GM19397 (cell line): ENCODE measurements at regions not wholly inside any gene's neighbourhood (a gene's known extent, or its start where the extent isn't known, plus 50 kb on each side); places are given as distances from the start of the nearest gene placed in this dataset.
"Not testable (repeated sequence)": the region's sequence is repeated elsewhere in the genome, so short reads cannot be mapped to it uniquely, and the experiment has no call there.

Experiments used
- ATAC-seq: cut with Tn5 transposase; IDR thresholded peaks from one replicate; pipeline ENCODE4 v1.9.1; 2021; ENCODE audit warnings: mild to moderate bottlenecking, moderate library complexity; ENCODE audit not compliant: unreplicated experiment

GRCh38 chr5:21613971-21614488 is 1239.1 kb downstream of the CDH12 start:
- ATAC-seq = no peak

DNA sequence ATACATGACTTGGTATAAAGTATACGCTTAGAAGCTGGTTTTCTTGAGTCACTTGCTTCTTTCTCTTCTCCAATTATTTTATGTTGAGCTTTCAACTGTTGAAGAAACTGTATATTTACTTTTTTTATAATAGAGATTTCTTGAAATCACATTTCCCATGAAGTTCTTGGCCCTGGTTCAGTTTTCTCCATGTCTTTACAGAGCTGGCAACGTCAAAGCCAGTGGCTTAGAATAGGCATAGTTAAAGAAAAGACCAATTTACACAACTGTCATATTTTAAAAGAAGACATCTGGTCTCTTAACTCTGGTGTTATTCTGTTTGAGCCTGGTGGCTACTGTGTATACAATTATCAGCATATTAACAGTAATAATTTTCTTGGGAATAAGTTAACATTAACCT is 1249.3 kb downstream of the CDH12 start:
- ATAC-seq = no peak

GRCh38 chr5:21594566-21594965 is 1258.6 kb downstream of the CDH12 start:
- no peak for ATAC-seq

GRCh38 chr5:21593261-21593660 is 1259.9 kb downstream of the CDH12 start:
- ATAC-seq = no peak

DNA sequence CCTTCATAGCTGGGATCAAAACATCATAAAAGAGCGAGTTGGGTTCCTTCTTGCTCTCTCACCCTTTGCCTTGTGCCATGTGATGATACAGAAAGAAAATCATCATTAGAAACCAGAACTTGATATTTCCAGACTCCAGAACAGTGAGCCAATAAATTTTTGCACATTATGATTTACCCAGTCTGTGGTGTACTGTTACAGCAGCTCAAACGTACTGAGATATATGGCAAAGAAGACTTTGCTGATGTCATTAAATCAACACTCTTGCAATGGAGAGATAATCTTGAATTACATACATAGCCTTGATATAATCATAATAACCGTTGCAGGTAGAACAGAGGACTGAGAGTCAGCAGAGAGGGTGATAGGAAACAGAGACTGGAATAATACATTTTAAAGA is 1271.6 kb downstream of the CDH12 start:
- no peak for ATAC-seq

GRCh38 chr5:21574961-21575360 is 1278.2 kb downstream of the CDH12 start:
- no peak for ATAC-seq

DNA sequence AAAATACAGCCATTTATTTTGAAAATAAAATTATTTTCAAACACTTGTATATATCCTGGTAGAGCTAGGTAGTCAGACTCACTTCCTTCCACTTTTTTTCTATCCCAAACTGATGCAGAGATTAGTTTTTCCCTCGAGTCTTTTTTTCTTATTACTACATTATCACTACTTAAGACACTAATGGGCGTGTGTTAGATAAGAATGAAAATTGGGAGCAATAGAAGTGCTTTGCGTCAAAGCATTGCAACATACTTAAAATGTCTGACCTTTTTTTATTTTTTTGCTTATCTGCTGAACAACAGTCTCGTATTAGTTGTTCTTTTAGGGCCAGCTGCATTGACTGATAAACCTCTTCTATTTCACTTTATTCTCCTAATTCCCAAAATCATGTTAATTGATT is 1278.7 kb downstream of the CDH12 start:
- ATAC-seq = no peak

DNA sequence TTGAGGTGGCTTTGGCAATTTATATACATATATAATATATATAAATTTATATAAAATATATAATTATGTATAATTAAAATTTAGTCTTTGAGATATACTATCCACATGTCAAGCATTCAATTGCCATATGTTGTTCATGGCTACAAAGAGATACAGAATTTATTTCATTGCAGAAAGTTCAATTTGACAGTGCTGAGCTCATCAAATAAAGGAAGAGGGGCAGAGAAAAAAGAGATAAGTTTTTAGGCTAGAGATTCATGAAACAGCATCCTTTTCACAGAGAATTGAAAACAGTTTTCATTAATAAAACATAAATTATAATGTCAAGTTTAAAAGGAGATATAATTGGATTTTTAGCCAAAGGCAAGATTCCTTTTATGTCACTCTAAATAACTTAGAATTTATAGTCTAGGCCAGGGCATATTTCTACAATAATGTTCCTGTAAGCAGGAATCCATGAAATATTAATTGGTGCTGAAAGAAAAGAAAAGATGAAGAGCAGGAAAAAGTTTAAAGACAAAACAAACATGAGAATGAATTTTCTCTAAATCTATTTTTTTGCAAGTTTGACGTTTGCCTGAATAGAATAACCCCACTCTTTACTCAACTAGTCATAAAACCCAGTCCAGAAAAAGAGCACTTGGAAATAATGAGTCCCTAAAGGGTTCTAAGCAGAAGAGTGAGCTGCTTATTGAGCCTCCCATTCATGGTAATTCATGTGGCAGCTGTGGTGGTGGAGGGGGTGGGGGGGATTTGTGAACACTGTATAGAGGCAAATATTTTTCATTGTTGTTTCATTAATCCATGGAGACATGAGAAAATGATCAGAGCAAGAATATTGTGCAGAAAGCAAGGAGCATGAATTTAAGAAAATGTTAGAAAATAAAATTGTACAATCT is 1279.5 kb downstream of the CDH12 start:
- no peak for ATAC-seq

- ATAC-seq = not testable (repeated sequence)
These were observed 1281.9 kb downstream of the CDH12 start for GRCh38 chr5:21571196-21571595.

DNA sequence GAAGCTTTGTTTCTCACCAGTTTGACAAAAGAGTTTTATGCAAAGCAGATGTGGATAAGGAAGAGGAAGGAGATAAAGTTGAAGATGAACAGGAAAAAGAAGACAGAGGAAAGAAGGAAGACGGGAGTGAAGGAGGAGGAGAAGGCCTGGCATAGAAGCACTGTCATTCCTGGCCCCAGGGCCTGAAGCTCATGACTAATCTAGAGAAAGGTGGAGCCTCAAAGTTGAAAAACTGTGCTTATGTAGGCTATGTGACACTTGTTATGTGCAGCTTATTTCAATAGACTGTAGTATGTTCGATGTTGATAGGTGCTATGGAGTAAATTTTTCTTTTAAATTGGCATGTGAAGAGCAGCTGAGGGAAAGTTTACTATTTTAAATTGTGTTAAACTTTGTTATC is 1294.0 kb downstream of the CDH12 start:
- ATAC-seq = not testable (repeated sequence)

DNA sequence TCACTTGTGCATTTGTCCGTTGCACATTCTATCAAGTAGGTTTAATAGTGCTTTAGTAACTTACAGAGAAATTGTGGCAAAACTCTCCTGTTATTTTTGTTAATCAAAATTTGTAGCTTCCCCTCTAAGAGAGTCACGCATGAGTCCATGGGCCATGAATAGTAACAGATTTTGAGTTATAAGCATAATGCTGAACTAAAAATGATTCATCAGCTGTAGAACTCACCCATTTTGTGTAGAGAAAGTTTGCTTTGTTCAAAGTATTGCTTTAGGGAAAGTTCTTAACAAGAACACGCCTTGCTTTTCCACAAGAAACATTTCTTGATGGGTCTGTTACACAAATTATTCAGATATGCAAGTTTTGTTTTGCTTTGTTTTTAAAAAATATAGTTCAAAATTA is 1300.9 kb downstream of the CDH12 start:
- ATAC-seq = not testable (repeated sequence)

GRCh38 chr5:21550916-21551315 is 1302.2 kb downstream of the CDH12 start:
- ATAC-seq = not testable (repeated sequence)

- not testable (repeated sequence) for ATAC-seq
These were observed 1305.5 kb downstream of the CDH12 start for GRCh38 chr5:21547656-21548055.

- ATAC-seq = not testable (repeated sequence)
These were observed 1318.0 kb downstream of the CDH12 start for GRCh38 chr5:21535114-21535513.

DNA sequence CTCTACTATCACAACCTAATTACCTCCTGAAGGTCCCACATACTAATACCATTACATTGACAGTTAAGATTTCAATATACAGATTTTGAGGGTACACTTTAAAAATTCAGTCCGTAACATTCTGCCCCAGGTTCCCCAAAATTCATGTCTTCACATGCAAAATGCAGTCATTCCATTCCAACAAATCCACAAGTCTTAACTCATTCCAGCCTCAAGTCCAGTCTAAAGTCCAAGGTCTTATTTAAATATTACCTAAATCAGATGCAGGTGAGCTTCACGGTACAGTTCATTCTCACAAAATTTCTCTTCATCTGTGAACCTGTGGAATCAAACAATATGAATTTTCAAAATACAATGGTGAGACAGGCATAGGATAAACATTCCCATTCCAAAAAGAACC is 1332.0 kb downstream of the CDH12 start:
- not testable (repeated sequence) for ATAC-seq

DNA sequence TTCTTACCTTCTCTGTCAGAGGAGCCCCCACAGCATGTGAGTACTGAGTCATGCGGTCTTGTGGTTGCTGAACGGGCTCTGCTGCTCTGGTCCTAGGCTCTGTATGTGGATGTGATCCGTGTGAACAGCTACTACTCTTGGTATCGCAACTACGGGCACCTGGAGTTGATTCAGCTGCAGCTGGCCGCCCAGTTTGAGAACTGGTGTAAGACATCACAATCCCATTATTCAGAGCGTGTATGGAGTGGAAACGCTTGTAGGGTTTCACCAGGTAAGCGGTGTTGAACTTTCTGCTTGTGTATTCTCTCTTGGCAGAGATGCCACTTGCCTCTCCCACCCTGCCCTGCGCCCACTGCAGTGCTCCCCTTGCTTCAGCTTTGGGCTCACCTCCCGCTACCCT is 1356.2 kb downstream of the CDH12 start:
- not testable (repeated sequence) for ATAC-seq

DNA sequence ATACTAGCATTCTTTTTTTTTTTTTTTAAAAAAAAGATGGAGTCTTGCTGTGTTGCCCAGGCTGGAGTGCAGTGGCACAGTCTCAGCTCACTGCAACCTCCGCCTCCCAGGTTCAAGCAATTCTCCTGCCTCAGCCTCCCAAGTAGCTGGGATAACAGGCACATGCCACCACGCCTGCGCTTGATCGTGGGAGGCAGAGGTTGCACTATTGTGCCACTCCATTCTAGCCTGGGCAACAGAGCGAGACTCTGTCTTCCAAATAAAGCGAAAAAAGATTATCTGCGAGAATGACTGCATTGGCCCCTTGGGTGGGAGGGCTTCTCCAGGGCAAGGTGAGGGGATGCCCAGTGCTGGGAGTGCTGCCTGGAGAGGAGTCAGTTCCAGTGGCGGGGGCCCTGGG is 1357.1 kb downstream of the CDH12 start:
- ATAC-seq = not testable (repeated sequence)

DNA sequence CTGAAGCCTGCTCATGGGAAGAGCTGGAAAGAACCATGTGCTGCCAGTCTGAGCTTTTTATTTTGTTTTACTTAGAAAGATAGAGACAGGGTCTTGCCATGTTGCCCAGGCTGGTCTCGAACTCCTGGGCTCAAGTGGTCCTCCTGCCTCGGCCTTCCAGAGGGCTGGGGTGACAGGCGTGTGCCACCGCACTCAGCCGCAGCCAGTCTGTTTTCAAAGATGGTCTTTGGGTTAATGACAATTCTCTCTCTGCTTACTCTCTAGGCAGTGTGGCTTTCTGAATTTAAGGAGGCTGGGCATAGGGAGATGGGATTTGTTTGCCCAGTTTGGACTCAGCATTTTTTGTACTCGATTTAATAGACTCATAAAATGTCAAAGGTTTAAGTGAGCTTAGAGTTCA is 1357.9 kb downstream of the CDH12 start:
- ATAC-seq = not testable (repeated sequence)

- ATAC-seq = not testable (repeated sequence)
These were observed 1359.1 kb downstream of the CDH12 start for GRCh38 chr5:21494033-21494432.

DNA sequence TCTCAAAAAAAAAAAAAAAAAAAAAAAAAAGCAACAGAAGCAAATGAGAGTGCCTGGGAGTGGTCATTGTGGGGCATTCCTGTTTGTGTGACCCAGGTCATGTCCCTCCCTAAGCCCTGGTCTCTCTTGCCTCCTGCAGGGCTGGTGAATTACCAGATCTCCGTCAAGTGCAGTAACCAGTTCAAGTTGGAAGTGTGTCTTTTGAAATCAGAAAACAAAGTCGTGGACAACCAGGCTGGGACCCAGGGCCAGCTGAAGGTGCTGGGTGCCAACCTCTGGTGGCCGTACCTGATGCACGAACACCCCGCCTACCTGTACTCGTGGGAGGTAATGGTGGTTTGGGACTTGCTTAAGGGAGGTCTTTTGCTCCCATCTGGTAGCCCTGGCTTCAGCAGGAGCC is 1362.0 kb downstream of the CDH12 start:
- ATAC-seq = not testable (repeated sequence)

- ATAC-seq = not testable (repeated sequence)
These were observed 1364.3 kb downstream of the CDH12 start for GRCh38 chr5:21488828-21489227.

- not testable (repeated sequence) for ATAC-seq
These were observed 1367.6 kb downstream of the CDH12 start for GRCh38 chr5:21485458-21486000.
